H1 (cell line): ENCODE measurements at regions not wholly inside any gene's neighbourhood (a gene's known extent, or its start where the extent isn't known, plus 50 kb on each side); places are given as distances from the start of the nearest gene placed in this dataset.

Source experiments
- CTCF ChIA-PET: fragments of 300-600 bp; sonication (Branson Sonifier 250); formaldehyde crosslinking; loops from one replicate; lab custom pipeline; 2021; ENCODE audit not compliant: partially characterized antibody; lab: Charles Lee
- POLR2A ChIA-PET: fragments of 300-600 bp; sonication (Branson Sonifier 250); formaldehyde crosslinking; loops from one replicate; lab custom pipeline; 2021; ENCODE audit warnings: inconsistent platforms; ENCODE audit not compliant: partially characterized antibody; lab: Charles Lee
- DNase-seq, 2 experiments: peaks; one replicate each; pipeline versions ENCODE4 v3.0.0 to v3.0.0-alpha.2; 2010 to 2022; ENCODE audit warnings: low spot score in 2 of 2, low read depth in 1 of 2, mixed read lengths in 1 of 2
- FAIRE-seq: peaks from 2 replicates; lab custom pipeline; 2011; peaks lifted over from hg19 to GRCh38; lab: Jason Lieb, UNC
- H2AFZ ChIP-seq: 2 replicates; pipeline ENCODE4 v1.8.1; 2012; ENCODE audit warnings: low read length, inconsistent platforms
- H2AK5ac ChIP-seq: 2 replicates; pipeline ENCODE4 v1.6.1; 2013; ENCODE audit warnings: low read depth, low read length
- H2BK120ac ChIP-seq: replicated peaks from 2 replicates; pipeline ENCODE3; 2013; ENCODE audit warnings: low read depth, low read length, inconsistent platforms
- H2BK12ac ChIP-seq: 2 replicates; pipeline ENCODE4 v1.6.1; 2013; ENCODE audit warnings: low read depth, low read length
- H2BK15ac ChIP-seq: 2 replicates; pipeline ENCODE4 v1.6.1; 2013; ENCODE audit warnings: low read length
- H2BK20ac ChIP-seq: 2 replicates; pipeline ENCODE4 v1.6.1; 2013; ENCODE audit warnings: low read length
- H2BK5ac ChIP-seq: 2 replicates; pipeline ENCODE4 v1.6.1; 2013; ENCODE audit warnings: low read depth, low read length
- H3K14ac ChIP-seq: 2 replicates; pipeline ENCODE4 v1.6.1; 2013; ENCODE audit warnings: inconsistent platforms; ENCODE audit not compliant: insufficient read length
- H3K18ac ChIP-seq: 2 replicates; pipeline ENCODE4 v1.6.1; 2013; ENCODE audit warnings: low read length; ENCODE audit errors: extremely low read depth
- H3K23ac ChIP-seq: 2 replicates; pipeline ENCODE4 v1.6.1; 2013; ENCODE audit warnings: inconsistent platforms; ENCODE audit not compliant: insufficient read length
- H3K23me2 ChIP-seq: 2 replicates; pipeline ENCODE4 v1.6.1; 2013; ENCODE audit warnings: low read depth, low read length
- H3K27ac ChIP-seq: 2 replicates; pipeline ENCODE4 v1.6.1; 2011; ENCODE audit warnings: low read depth, low read length, inconsistent platforms
- H3K27me3 ChIP-seq, 4 experiments: replicated peaks in 1 of 4; 1 replicate in 1 of 4; 2 replicates in 3 of 4; pipeline versions ENCODE4 v1.6.1 to v1.8.1; 2011 to 2013; ENCODE audit warnings: low read length in 3 of 4, mild to moderate bottlenecking in 3 of 4, inconsistent platforms in 2 of 4, mixed read lengths in 2 of 4, moderate library complexity in 1 of 4; ENCODE audit not compliant: control insufficient read depth in 3 of 4, insufficient read depth in 3 of 4; ENCODE audit errors: extremely low read depth in 1 of 4
- H3K36me3 ChIP-seq, 4 experiments: 2 replicates each; pipeline versions ENCODE4 v1.6.1 to v1.8.1; 2011 to 2013; ENCODE audit warnings: mild to moderate bottlenecking in 4 of 4, low read length in 3 of 4, moderate library complexity in 2 of 4, control low read depth in 1 of 4, inconsistent platforms in 1 of 4; ENCODE audit not compliant: insufficient read depth in 4 of 4, control insufficient read depth in 2 of 4
- H3K4ac ChIP-seq: replicated peaks from 2 replicates; pipeline ENCODE3; 2013; ENCODE audit warnings: low read length, low read depth, mixed read lengths, inconsistent platforms; ENCODE audit not compliant: insufficient read length
- H3K4me1 ChIP-seq, 4 experiments: replicated peaks in 1 of 4; 1 replicate in 1 of 4; 2 replicates in 3 of 4; pipeline versions ENCODE4 v1.6.1 to v1.8.1; 2011 to 2013; ENCODE audit warnings: low read length in 3 of 4, inconsistent platforms in 2 of 4, mixed read lengths in 1 of 4; ENCODE audit not compliant: insufficient read depth in 4 of 4, control insufficient read depth in 3 of 4
- H3K4me2 ChIP-seq, 2 experiments: 2 replicates each; pipeline versions ENCODE4 v1.6.1 to v1.8.1; 2011 to 2013; ENCODE audit warnings: low read depth in 2 of 2, low read length in 2 of 2, control low read depth in 1 of 2, inconsistent platforms in 1 of 2, mild to moderate bottlenecking in 1 of 2; ENCODE audit not compliant: insufficient read depth in 1 of 2
- H3K4me3 ChIP-seq, 4 experiments: fragments of 200-600, 300-600 bp in 1 of 4; sonication (generic), shearing (Covaris generic), sonication (Bioruptor Twin) in 1 of 4; 2 replicates each; pipeline versions ENCODE4 v1.5.1 to v1.8.1; 2011 to 2016; ENCODE audit warnings: low read length in 4 of 4, low read depth in 3 of 4, control low read depth in 2 of 4, inconsistent platforms in 2 of 4, mild to moderate bottlenecking in 2 of 4, mixed read lengths in 1 of 4, moderate library complexity in 1 of 4; ENCODE audit not compliant: insufficient read depth in 2 of 4; ENCODE audit errors: extremely low read depth in 1 of 4
- H3K56ac ChIP-seq: replicated peaks from 2 replicates; pipeline ENCODE3; 2013; ENCODE audit warnings: low read depth, mild to moderate bottlenecking, mixed read lengths, low read length, inconsistent platforms; ENCODE audit not compliant: insufficient read length
- H3K79me1 ChIP-seq: 2 replicates; pipeline ENCODE4 v1.6.1; 2013; ENCODE audit warnings: low read depth, low read length, control low read depth
- H3K79me2 ChIP-seq, 2 experiments: 2 replicates each; pipeline versions ENCODE4 v1.6.1 to v1.8.1; 2012 to 2013; ENCODE audit warnings: low read length in 2 of 2, mild to moderate bottlenecking in 2 of 2, inconsistent platforms in 1 of 2; ENCODE audit not compliant: insufficient read depth in 2 of 2, control insufficient read depth in 1 of 2
- H3K9ac ChIP-seq, 4 experiments: replicated peaks in 1 of 4; 1 replicate in 1 of 4; 2 replicates in 3 of 4; pipeline versions ENCODE4 v1.6.1 to v1.8.1; 2011 to 2013; ENCODE audit warnings: low read depth in 3 of 4, low read length in 3 of 4, control low read depth in 2 of 4, mild to moderate bottlenecking in 2 of 4, moderate library complexity in 2 of 4, inconsistent platforms in 1 of 4; ENCODE audit errors: extremely low read depth in 1 of 4
- H3K9me3 ChIP-seq, 2 experiments: 2 replicates each; pipeline versions ENCODE4 v1.6.1 to v1.8.1; 2012 to 2013; ENCODE audit warnings: mild to moderate bottlenecking in 2 of 2, moderate library complexity in 2 of 2, control low read depth in 1 of 2, inconsistent platforms in 1 of 2, low read depth in 1 of 2, low read length in 1 of 2, mixed read lengths in 1 of 2; ENCODE audit not compliant: insufficient read depth in 2 of 2
- H4K20me1 ChIP-seq, 2 experiments: replicated peaks in 1 of 2; 2 replicates each; pipeline versions ENCODE3 to v1.8.1; 2011 to 2013; ENCODE audit warnings: inconsistent platforms in 2 of 2, low read length in 2 of 2, mild to moderate bottlenecking in 1 of 2; ENCODE audit not compliant: insufficient read depth in 2 of 2, control insufficient read depth in 1 of 2
- H4K5ac ChIP-seq: 2 replicates; pipeline ENCODE4 v1.6.1; 2013; ENCODE audit warnings: low read length, low read depth, mixed read lengths, inconsistent platforms; ENCODE audit not compliant: insufficient read length
- H4K8ac ChIP-seq: 2 replicates; pipeline ENCODE4 v1.8.0; 2013; ENCODE audit warnings: mild to moderate bottlenecking, moderate library complexity, low read length, inconsistent platforms; ENCODE audit not compliant: insufficient read depth; ENCODE audit errors: extremely low read depth
- H4K91ac ChIP-seq: replicated peaks from 2 replicates; pipeline ENCODE3; 2013; ENCODE audit warnings: low read length, mixed read lengths, inconsistent platforms; ENCODE audit not compliant: insufficient read length
- CREB1 ChIP-seq: IDR thresholded peaks from 2 replicates; pipeline ENCODE4 v1.6.1; 2012; ENCODE audit warnings: inconsistent platforms
- FOSL1 ChIP-seq: IDR thresholded peaks from 2 replicates; pipeline ENCODE4 v1.6.1; 2011; ENCODE audit warnings: mild to moderate bottlenecking, low read depth, low read length, moderate library complexity; ENCODE audit not compliant: insufficient read depth
- GABPA ChIP-seq: IDR thresholded peaks from 2 replicates; pipeline ENCODE4 v1.6.1; 2011; ENCODE audit warnings: mild to moderate bottlenecking, low read length, moderate library complexity, borderline replicate concordance; ENCODE audit not compliant: insufficient read depth
- HDAC2 ChIP-seq, 2 experiments: fragments of 300-600 bp in 1 of 2; sonication (generic) in 1 of 2; IDR thresholded peaks; 2 replicates each; pipeline ENCODE4 v1.6.1; 2011 to 2012; ENCODE audit warnings: low read depth in 2 of 2, low read length in 2 of 2, mild to moderate bottlenecking in 2 of 2, moderate library complexity in 2 of 2, borderline replicate concordance in 1 of 2, inconsistent platforms in 1 of 2
- KDM1A ChIP-seq: fragments of 200-600, 300-600 bp; sonication (generic); IDR thresholded peaks from 2 replicates; pipeline ENCODE4 v1.7.1; 2016; ENCODE audit warnings: mild to moderate bottlenecking, low read length, borderline replicate concordance
- MAFK ChIP-seq: IDR thresholded peaks from 2 replicates; pipeline ENCODE4 v1.6.1; 2012; ENCODE audit warnings: low read depth, mild to moderate bottlenecking, improper control_type of control experiment, low read length
- MAX ChIP-seq: IDR thresholded peaks from 2 replicates; pipeline ENCODE4 v1.6.1; 2012; ENCODE audit warnings: inconsistent platforms
- NANOG ChIP-seq: IDR thresholded peaks from 2 replicates; pipeline ENCODE4 v1.6.1; 2011; ENCODE audit warnings: low read length, low read depth, mild to moderate bottlenecking, inconsistent platforms; ENCODE audit not compliant: insufficient read depth, poor library complexity, severe bottlenecking
- PHF8 ChIP-seq: fragments of 200-600 bp; sonication (generic); conservative IDR thresholded peaks from 2 replicates; pipeline ENCODE4 v1.7.1; 2012; ENCODE audit warnings: low read depth, mild to moderate bottlenecking, inconsistent platforms, low read length, moderate library complexity
- RAD21 ChIP-seq, 2 experiments: IDR thresholded peaks in 1 of 2; conservative IDR thresholded peaks in 1 of 2; 2 replicates each; pipeline ENCODE4 v1.6.1; 2011; ENCODE audit warnings: low read depth in 2 of 2, low read length in 2 of 2, improper control_type of control experiment in 1 of 2, inconsistent platforms in 1 of 2, mild to moderate bottlenecking in 1 of 2, moderate library complexity in 1 of 2
- RXRA ChIP-seq: IDR thresholded peaks from 2 replicates; pipeline ENCODE4 v1.6.1; 2011; ENCODE audit warnings: low read depth, mild to moderate bottlenecking, low read length, moderate library complexity; ENCODE audit not compliant: insufficient read depth
- SIN3A ChIP-seq, 2 experiments: IDR thresholded peaks in 1 of 2; conservative IDR thresholded peaks in 1 of 2; 2 replicates each; pipeline ENCODE4 v1.6.1; 2011 to 2012; ENCODE audit warnings: low read length in 2 of 2, improper control_type of control experiment in 1 of 2, low read depth in 1 of 2, mild to moderate bottlenecking in 1 of 2
- SIRT6 ChIP-seq: IDR thresholded peaks from one replicate; pipeline ENCODE4 v1.7.1; 2012; ENCODE audit warnings: low read length, inconsistent platforms
- TCF12 ChIP-seq: IDR thresholded peaks from 2 replicates; pipeline ENCODE4 v1.6.1; 2011; ENCODE audit warnings: low read depth, mild to moderate bottlenecking, low read length
- WGBS, 2 experiments: shearing (Covaris generic) in 1 of 2; methylation state at CpG; one replicate each; pipeline versions ENCODE4 v1.1.6 to v1.1.7; 2013 to 2015; ENCODE audit warnings: low lambda C conversion rate in 2 of 2, mixed read lengths in 2 of 2, inconsistent platforms in 1 of 2, low coverage in 1 of 2, missing lambda C conversion rate in 1 of 2; ENCODE audit not compliant: insufficient replicate concordance in 2 of 2, insufficient coverage in 1 of 2, insufficient read length in 1 of 2; ENCODE audit errors: extremely low coverage in 1 of 2, missing lambda C conversion rate in 1 of 2; 5-methylcytosine and 5-hydroxymethylcytosine counted together

DNA sequence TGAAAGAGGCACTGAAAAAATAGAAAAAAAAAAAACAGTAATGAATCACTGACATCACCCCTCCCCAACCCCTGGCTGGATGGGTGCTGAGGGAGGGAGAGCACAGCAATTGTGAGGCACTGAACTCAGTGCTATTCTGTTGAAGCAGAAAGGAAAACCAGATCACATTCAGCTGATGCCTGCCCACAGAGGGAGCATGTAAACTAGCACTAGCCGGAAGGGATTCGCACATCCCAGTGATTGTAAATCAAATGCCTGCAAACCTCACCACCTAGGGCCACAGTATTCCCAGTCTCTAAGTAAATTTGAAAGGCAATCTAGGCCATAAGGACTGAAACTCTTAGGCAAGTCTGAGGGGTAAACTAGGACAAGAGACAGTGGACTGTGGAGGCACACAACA, 772.0 kb upstream of the CCDC179 start:
- CTCF ChIA-PET, result no interaction called here
- Histone ChIP-seq H3K18ac (no peak overlapping the region), H2BK20ac (no peak overlapping the region), H3K23ac (no peak overlapping the region), H3K14ac (no peak overlapping the region), H3K27me3 (no peaks in the 10 kb centered on the region), H3K79me2 (no peaks in the 10 kb centered on the region), H3K27ac (no peak overlapping the region), H2BK120ac (no peak overlapping the region), H3K79me1 (no peaks in the 10 kb centered on the region), H4K91ac (no peak overlapping the region), H2AFZ (no peak overlapping the region; the same call in 1 of the 2 replicates), H3K56ac (no peak overlapping the region), H3K9me3 (peaks cover 1 to 4% of the 10 kb centered on the region in 2 experiments; a peak in 2 of 4 replicates), H3K4ac (no peak overlapping the region), H3K9ac (no peak overlapping the region), H4K8ac (no peak overlapping the region), H2AK5ac (no peak overlapping the region), H3K4me1 (peaks cover 0 to 3% (median 0%) of the 10 kb centered on the region in 4 experiments; a peak in 1 of 7 replicates), H3K4me3 (no peak overlapping the region), H3K23me2 (no peaks in the 10 kb centered on the region), H3K36me3 (no peaks in the 10 kb centered on the region), H2BK5ac (no peak overlapping the region), H2BK12ac (no peak overlapping the region), H3K4me2 (no peak overlapping the region), H4K5ac (no peak overlapping the region), H2BK15ac (no peak overlapping the region), H4K20me1 (no peaks in the 10 kb centered on the region)
- FAIRE-seq (no peak), DNase-seq (no peak)
- 95% methylated on average over 2 of the region's 2 CpGs; no CpG with 5 or more reads in 1 of the 2 experiments for WGBS, 2 experiments
- POLR2A ChIA-PET, result no interaction called here
- no peak for TF ChIP-seq MAFK
- no peak for TF ChIP-seq SIN3A (conservative IDR thresholded peaks at IDR 0.05 in 1 of 2, IDR thresholded peaks at IDR 0.05 in 1 of 2; ENCODE audit: low read depth in 1 of 2, low read length in 2 of 2)
- TF ChIP-seq RXRA, result no peak
- TF ChIP-seq FOSL1, result no peak
- no peak for TF ChIP-seq NANOG
- no peak for TF ChIP-seq KDM1A
- no peak for TF ChIP-seq RAD21 (IDR thresholded peaks at IDR 0.05 in 1 of 2, conservative IDR thresholded peaks at IDR 0.05 in 1 of 2; ENCODE audit: low read depth in 2 of 2, low read length in 2 of 2)
- no peak for TF ChIP-seq CREB1
- no peak for TF ChIP-seq HDAC2 (IDR thresholded peaks at IDR 0.05; ENCODE audit: borderline replicate concordance in 1 of 2, low read depth in 2 of 2, low read length in 2 of 2)
- no peak for TF ChIP-seq PHF8
- no peak for TF ChIP-seq GABPA
- TF ChIP-seq TCF12, result no peak
- TF ChIP-seq SIRT6, result no peak
- no peak for TF ChIP-seq MAX
